Glomerular visceral epithelial cell (primary cell): ENCODE measurements at regions not wholly inside any gene's neighbourhood (a gene's known extent, or its start where the extent isn't known, plus 50 kb on each side); places are given as distances from the start of the nearest gene placed in this dataset.

Experiments used
- DNase-seq: peaks from one replicate; pipeline ENCODE4 v3.0.0-alpha.2; 2016; ENCODE audit errors: extremely low spot score

DNA sequence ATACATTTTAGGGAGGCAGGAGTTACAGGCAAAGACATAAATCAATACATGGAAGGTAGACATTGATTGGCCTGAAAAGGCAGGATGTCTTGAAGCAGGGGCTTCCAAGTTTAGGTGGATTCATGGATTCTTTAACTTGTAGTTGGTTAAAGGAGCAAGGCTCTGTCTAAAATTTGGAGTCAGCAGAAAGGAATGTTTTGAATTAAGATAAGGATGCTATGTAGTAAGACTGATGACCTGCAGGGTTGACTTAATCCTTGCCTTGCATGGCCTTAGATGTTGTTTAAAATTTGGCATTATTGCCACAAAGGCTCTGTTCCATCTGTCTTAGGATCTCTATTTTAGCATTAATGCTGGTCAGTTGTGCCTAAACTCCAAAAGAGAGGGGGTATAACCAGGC lies 171.3 kb downstream of the C5orf15 start:
- DNase-seq = no peak

DNA sequence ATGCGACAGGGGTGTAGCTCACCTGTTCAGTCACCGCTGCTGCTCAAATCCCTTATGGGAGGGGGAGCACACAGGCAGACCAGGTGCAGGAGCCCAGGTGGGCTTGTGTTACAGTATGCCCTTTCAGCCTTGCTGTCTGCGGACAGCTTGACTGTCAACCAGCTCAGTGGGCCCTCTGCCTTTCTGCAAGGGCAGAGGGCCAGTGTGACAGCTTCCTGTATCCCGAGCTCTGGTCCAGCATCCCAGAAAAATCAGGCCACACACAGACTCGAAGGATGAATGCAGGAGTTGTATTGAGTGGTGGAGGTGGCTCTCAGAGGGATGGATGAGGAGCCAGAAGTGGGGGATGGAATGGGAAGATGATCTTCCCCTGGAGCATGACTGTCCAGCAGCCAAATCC lies 172.2 kb downstream of the C5orf15 start:
- no peak for DNase-seq

DNA sequence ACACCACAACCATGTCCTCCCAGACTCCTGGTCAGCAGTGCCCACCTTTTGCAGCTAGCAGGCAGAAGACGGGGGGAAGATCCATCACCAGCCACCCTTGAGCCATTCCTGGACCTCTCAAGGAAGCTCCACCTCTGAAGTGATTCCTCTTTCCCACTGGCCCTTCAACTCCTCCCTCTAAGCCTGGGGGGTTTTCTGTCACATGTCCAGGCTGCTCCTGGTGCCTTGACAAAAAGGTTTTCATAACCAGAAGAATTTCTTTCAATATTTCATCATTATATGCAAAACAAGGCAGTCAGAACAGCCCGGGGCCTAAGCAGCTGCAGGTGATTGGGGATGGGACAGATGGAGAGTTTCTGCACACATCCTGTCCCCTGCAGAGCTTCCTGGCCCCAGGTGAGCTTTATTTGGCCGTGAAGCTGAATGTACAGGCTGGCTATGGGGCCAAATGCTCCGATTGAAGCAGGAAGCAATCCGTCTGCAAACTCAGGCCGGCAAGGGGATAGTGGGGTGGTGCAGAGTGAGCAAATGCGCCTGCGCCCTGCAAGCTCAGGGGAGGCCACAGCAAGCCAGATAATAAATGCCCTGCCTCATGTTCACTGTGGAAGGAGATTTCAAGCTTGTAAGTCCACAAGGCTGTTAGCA lies 173.5 kb downstream of the C5orf15 start:
- DNase-seq = no peak

DNA sequence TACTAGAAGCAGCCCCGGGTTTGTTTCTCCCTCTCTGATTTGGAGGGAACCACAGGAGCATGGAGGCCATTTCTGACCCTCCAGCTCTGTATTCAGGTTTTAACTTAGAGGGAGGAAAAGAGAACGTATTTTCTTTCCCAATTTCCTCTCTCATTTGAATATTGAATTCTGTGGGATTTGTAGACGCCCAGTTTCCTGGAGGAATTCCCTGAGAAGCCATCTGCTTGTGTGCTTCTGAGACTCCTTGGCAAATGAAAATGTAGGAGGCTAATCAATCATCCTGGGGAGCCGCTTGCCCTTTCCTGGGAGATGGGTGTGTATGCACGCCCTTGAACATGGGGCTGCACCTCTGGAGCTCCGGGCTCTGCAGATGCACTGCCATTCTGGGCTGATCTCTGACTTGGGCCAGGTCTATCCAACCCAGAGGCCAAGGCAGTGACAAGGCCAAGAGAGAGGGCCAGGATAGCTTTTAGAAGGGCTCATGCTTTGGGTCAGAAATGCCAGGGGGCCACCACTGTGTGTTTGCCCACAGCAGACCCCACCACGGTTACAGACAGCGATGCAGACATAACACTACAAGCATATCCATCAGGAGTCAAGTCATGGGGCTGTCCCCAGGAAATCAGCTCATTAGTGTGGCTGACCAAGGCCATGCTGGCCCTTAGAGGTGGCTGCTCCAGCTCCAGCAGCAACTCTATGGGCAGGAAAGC lies 174.5 kb downstream of the C5orf15 start:
- DNase-seq = no peak

DNA sequence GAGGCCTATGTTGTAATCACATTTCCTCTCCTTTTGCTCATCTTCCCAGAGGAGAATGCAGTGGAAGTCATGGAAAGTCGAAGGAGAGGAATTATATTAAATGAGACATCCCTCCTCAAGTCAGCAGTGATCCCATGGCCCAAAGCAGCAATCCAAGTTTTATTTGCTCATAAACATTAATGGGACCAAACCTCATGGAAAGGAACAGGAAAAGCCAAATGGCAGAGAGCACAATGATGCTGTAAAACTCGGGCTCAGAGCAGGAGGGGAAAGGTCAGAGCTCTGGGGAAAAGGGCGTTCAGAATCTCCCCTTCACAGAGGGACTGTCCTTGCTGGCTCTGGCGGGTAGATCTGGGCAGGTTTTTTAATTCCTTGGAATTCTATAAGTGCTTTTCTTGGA lies 175.8 kb downstream of the C5orf15 start:
- DNase-seq = no peak

DNA sequence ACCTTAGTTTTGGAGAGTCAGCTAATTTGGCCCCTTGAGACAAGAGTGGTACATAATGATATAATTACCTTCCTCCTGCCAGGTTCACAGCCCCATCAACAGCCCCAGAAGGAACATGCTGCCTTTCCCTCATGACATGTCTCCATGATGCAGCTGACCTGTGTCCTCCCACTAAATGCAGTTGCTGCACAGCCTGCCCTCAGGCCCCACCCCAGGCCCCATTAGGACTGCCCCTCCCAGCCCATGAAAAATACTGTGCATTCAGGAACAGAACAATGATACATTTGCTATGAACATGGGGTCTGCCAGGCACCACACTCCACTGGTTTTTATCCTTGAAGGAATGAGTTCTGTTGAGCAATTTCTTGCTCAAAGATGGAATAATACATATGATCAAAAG lies 176.4 kb downstream of the C5orf15 start:
- no peak for DNase-seq

DNA sequence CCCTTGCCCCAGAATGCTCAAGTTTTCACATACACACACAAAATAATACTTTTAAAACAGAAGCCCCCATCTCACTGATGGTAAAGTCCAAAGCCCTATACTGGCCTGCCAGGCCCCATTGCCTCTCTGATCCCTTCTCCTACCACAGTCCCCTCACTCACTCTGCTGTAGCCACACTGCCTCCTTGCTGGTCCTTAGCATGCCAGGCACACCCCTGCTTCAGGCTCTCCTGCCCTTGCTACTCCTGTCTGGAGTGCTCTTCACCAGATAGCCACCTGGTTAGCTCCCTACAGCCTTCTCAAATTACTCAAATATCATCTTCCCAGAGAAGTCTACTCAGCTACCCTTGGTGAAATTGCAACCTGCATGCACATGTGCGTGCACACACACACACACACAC lies 177.5 kb downstream of the C5orf15 start:
- DNase-seq = no peak

DNA sequence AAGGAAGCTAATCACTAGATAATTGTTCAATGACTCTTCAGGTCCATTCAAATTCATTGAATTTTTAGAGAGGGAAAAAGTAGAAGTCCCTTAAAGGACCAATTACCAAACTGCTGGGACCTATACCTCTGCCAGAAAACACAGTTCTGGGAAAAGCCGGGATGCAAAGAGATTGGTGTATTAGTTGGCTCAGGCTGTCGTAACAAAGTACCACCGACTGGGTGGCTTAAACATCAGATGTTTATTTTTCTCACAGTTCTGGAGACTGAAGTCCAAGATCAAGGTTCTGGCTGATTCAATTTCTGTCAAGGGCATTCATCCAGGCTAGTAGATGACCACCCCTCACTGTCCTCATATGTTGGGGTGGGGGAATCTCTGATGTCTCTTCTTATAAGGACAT lies 177.1 kb upstream of the FSTL4 start:
- DNase-seq = no peak

DNA sequence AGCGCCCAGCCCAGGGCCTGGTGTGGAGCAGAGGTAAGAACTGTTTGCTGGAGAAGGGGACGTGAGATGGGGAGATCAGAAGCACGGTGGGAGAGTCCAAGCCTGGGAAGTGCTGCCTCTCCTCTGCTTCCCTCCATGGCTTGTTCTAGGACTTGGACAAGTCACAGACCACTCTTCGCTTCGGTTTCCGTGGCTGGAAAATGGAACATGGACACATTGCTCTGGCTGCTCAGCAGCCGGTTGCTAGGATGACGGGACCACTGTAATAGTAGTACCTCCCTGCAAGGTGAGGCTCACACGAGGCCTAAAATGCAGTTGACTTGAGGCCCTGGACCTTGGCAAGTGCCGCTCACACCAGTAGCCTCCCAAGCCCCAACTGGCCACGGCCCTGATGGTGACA lies 175.8 kb upstream of the FSTL4 start:
- no peak for DNase-seq

DNA sequence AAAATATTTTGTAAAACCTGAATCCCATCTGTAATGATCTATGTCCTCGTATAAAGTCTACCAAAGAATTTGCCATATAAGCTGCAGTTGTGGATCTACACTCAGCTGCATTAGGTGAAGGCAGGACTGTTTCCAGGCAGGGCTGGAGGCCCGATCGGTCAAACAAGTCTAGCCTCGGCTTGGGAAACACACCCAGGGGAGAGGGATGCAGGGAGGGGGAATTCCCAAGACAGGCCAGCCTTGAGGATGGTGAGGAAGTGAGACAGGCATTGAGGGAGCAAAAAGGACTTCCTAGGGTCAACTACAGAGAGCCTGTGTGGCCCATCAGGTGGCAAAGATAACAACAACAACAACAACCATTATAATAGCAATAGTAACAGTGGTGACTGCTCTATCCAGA lies 174.1 kb upstream of the FSTL4 start:
- DNase-seq = no peak

DNA sequence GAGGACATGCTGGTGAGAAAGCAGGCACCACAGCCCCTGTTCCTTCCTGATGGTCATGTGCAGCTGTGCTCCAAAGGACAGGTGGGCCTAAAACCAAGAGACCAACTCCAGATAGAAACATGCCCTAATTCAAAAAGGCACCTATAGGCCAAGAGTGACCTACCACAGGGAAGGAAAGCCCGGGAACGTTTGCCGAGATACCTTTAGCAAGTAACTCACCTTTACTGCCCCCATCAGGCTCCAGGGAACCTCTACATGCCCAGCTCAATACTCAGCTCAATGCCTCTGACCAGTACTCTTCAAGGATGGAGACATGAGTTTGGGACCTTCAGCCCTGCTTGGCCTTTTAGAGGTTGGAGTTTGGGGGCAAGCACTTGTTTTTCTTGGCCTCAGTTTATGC lies 172.8 kb upstream of the FSTL4 start:
- no peak for DNase-seq

DNA sequence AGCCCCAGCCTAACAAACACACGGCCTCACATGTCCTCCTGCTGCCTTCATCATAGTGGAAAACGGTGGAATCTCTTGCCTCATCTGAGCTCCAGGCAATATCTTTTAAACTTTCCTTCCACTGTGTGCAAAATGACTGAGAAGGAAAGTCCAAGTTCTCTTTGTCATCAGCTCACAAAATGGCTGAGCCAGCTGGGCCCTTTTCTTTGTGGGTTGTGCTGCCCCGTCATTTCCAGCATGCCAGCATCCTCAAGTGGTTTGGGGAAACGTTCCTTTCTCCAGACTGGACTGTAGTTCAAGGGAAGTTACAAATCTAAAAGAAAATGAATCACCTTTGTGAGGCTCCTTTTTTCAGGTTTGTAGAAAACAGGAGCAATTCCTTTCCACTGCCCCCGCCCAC lies 171.1 kb upstream of the FSTL4 start:
- DNase-seq = no peak

DNA sequence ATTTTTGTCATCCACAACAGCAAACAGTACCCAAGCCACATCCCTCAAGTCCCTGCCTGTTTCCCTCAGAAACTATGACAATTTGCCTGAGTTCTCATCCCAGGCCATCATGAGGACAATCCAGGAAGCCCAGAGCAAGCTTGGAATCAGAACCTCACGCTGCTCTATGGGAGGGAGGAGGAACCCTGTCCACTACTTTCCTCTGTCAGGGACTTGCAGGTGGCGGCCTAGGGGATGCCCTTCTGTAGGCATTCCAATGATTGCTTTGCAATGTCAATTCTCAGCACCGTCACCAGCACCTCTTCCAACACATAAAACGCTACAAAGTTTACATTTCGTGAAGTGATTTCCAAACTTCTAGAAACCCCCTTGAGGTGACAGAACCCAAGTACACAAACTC lies 170.4 kb upstream of the FSTL4 start:
- DNase-seq = no peak

DNA sequence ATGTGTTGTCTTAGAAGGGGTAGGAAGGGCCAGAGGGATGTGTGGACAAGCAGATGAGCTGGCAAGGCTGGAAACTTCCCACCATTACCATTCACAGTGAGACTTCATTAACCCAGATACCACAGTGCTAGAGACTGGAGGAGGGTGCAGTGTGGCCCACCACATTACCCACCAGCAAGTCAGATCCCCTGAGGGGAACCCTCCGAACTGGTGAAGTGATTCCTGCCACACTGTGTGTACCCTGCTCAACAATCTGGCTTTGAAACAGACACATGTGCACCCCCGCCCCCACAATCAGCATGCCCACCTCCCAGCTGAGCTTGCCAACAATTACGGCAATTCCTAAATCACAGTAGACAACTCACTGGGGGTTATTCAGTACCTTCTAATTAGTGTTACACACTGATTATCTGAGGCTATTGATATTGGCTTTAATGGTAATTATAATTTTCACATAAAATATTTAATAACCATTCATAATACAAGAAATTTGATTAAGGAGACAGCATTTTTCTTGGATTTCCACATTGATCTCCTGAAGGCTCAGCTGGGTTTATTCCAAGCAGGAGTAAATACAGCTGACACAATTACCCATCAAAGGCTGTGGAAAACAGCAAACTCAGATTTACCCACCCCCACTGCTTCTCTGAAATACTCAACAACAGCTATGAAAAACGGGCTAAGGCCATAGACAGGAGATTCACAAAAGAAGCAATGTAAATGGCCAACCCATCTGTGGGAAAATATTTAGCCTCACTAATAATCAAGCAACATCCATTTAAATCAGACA lies 169.3 kb upstream of the FSTL4 start:
- DNase-seq = no peak

DNA sequence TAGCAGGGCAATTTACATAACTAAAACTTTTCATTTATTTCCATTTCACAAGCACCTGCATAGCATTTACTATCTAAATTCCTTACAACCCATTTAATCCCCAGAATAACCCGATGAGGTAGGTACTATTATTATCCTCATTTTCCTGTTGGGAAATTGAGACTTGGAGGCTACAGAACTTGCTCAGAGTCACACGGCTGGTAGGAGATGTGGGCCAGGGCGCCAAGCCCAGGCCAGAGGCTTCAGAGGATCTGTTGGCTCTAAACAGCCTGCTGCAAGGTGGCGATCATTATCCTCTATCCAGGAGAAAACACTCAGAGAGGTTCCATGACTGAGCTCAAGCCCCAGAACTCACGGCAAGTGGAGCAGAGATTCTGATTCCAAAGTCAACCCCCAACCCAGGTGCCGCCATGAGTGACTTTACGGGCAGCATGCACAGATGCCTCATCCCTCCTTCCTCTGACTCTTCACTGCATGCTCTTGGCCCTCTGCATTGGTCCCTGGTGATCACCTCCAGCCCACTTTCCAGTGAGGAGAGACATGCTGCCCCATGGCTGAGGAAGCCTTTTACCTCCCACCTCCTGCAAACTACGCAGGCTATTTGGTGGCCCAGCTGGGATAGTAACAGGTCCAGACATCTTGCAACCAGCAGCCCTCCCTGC lies 168.4 kb upstream of the FSTL4 start:
- DNase-seq = no peak

DNA sequence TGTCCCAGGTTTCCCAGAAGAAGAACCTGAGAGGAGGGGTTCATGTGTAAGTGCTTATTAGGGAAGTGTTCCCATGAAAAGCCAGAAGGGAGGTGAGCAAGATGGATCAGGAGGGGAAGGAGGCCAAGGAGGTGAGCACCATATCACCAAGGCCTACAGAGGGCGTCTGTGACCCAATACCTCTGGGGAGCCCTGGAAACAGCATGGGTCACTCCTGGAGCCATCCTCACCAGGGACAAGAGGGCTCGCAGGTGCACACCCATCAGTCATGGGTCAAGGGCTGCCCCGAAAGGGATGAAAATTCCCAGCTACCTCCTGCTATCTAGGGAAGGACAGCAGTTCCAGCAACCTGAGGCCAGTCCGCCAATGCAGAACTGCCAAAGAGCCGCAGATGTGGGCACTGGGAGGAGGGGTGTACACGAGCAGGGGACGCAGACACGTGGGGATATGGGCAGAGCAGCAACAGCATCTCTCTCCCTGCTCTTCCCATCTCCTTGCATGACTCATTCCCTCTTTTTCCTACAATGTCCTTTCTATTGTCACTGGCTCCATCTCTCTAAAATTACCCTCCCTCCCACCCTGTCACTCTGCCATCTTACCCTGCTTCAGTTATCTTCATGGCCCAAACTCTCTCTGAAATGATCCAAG lies 167.6 kb upstream of the FSTL4 start:
- DNase-seq = no peak

DNA sequence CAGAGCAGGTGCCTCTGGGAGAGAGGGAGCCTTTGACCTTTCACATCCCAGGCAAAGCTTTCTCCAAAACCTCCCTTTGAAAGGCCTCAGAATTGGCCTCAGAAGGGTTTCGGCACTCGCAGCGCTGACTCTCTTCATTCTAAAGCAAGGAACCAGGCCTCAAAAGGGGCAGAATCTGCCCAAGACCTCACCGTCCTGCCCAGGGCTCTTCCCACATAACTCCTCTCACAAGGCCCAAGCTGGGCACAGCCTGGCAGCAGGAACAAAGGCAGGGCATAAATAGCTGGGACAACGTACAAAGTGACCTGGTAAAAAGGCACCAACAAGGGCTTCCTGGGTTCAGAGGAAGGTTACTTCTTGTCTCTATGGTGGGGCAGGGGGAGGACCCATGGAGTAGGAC lies 166.3 kb upstream of the FSTL4 start:
- no peak for DNase-seq

DNA sequence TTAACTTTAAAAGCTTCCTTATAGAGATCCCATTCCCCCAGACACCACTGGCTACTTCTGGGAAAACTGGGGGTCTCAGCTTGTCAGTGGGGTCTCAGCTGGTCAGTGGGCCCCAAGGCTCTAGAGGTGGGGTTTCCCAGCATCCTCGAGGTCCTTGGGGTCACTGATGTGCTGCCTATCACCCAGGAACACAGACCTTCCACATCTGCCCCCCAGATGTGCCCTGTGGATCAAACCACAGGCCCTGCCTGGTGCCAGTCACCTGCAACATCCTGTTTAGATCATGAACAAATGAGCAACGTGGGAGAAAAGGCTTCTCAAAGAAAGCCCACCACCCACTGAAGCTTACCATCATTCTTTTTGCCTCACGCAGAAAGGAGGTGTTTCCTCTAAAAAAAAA lies 165.6 kb upstream of the FSTL4 start:
- no peak for DNase-seq

DNA sequence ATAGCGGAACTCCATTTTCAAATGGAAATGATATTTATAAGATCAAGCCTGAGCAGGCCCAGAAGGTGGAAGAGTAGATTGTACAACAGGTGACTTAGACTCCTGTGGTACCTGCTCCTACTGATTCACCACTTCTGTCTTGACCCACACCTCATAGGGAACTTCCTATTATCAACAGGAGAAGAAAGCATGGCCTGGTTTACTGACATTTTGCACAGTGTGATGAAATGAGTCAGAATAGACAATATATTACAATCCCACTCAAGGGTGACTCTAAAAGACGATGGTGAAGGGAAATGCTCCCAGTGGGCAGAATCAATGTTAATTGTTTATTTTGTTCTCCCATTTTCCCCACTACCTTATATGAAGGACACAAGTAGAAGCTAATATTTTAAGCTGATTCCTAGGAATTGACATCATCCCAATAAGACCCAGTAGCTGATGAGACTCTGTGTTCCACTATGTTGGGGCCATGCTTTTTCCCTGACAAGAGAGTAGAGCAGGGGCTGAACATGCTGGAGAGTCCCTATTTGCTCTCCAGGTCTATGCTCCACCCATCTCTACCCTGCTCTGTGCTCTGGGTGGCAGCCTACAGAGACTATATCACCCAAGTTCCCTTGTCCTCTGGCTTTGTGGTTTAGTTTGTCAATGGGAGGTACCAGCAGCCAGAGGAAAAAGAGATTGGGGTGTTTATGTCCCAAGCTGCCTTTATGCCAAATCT lies 163.4 kb upstream of the FSTL4 start:
- DNase-seq = no peak

DNA sequence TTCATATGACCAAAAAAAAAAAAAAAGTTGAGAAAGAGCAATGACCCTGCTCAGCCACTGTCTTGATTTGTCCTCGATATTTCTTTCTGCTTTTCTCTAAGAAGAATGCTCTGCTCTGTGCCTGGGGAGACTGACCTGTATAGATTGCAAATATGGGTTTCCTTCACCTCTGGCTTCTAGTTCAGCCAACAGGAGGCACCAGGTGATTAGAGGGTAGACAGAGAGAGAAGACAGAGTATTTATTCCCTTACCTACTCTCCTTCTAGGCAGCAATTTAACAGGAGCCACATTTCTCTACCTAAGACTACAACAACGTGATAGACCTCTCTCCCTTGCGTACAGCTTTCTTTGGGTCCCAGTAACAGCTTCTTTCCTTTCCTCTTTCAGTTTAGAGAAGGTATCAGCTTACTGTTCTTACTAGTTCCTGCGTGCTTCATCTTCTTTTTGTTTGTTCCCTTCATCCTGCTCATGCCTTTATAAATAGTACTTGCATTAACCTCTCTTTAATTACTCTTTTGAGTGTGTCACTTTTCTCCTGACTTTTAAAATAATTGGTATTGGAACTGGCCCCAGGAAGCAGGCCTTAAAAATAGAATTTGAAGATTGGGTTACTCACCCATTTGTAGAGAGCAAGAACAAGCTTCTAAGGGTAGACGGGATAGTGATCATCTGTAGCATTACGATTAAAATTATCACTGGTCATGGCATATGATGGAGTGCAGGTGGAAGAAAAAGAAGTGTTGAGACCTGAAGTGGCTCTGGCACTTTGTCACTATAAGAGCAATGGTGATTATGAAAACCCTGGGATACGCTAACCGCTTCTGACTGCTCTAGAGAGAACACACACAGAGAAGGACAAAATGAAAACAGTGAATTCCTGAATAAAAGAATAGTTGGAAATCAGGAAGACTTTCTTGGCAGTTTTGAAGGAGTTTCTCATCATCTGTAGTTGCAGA lies 161.2 kb upstream of the FSTL4 start:
- DNase-seq = no peak
